SK-N-SH (cell line): ENCODE measurements at regions not wholly inside any gene's neighbourhood (a gene's known extent, or its start where the extent isn't known, plus 50 kb on each side); places are given as distances from the start of the nearest gene placed in this dataset.

Source experiments
- EZH2phosphoT487 ChIP-seq: fragments of 200-600 bp; sonication (generic); IDR thresholded peaks from 2 replicates; pipeline ENCODE4 v1.6.1; 2017; ENCODE audit warnings: low read depth, mixed run types, mild to moderate bottlenecking, antibody characterized with exemption, moderate library complexity, borderline replicate concordance
- POLR2AphosphoS5 ChIP-seq: IDR thresholded peaks from 2 replicates; pipeline ENCODE4 v1.6.1; 2012; ENCODE audit warnings: low read depth, low read length
- RXRA ChIP-seq: IDR thresholded peaks from 2 replicates; pipeline ENCODE4 v1.4.0; 2012; ENCODE audit warnings: low read depth, mild to moderate bottlenecking, borderline replicate concordance
- SIN3A ChIP-seq: IDR thresholded peaks from 2 replicates; pipeline ENCODE4 v1.6.1; 2012; ENCODE audit warnings: low read depth, mild to moderate bottlenecking, low read length, moderate library complexity, borderline replicate concordance
- TAF1 ChIP-seq: IDR thresholded peaks from 2 replicates; pipeline ENCODE4 v1.6.1; 2012; ENCODE audit warnings: low read depth, mild to moderate bottlenecking, low read length, moderate library complexity, borderline replicate concordance
- USF1 ChIP-seq: IDR thresholded peaks from 2 replicates; pipeline ENCODE4 v1.4.0; 2012; ENCODE audit warnings: low read depth, borderline replicate concordance
- TF ChIP-seq, protein P1 (sequence below): IDR thresholded peaks from 2 replicates; pipeline ENCODE4 v1.4.0; 2012; ENCODE audit warnings: low read depth, borderline replicate concordance
- TF ChIP-seq, protein P2 (sequence below): IDR thresholded peaks from 2 replicates; pipeline ENCODE4 v1.4.0; 2012; ENCODE audit warnings: low read depth
- TF ChIP-seq, protein P3 (sequence below): fragments of 200-600 bp; sonication (generic); IDR thresholded peaks from 2 replicates; pipeline ENCODE4 v1.6.1; 2017; ENCODE audit warnings: antibody characterized with exemption, mild to moderate bottlenecking, moderate library complexity

DNA sequence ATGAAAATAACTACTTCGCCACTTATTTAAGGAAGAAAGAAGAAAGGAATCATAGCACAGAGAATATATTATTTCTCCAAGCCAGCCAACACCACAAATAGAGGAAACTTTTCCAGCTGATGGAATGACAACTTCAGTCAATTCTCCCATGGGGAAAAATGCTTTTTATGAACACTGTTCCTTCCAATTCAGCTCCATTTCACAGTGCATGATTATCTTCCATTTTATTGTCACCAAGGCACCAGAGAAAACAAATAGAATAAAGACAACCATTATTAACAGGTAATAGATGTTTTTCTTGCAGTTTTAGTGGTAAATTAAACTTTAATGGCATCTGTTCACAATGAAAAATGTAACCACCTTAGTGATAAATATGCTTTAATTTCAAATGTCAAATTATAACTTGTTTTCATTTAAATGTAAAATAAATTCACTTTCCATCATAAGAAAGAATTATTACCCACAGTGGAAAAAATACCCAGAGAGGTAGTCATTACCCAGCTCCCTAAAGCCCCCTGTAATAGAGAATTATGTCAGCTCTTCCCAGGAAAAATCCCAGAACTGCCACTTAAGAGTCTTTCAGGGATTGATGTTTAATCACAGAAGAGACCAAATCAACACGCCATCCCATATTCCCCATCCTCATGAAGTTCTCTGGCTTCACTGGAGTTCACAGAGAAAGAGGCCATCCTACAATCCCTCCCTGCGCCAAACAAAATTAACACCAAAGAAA, 828.3 kb upstream of the TMEM132C start:
- TF ChIP-seq TAF1 (no peak), RXRA (no peak), EZH2phosphoT487 (no peak), SIN3A (no peak), POLR2AphosphoS5 (no peak), USF1 (no peak)
- TF ChIP-seq, protein P1, sequence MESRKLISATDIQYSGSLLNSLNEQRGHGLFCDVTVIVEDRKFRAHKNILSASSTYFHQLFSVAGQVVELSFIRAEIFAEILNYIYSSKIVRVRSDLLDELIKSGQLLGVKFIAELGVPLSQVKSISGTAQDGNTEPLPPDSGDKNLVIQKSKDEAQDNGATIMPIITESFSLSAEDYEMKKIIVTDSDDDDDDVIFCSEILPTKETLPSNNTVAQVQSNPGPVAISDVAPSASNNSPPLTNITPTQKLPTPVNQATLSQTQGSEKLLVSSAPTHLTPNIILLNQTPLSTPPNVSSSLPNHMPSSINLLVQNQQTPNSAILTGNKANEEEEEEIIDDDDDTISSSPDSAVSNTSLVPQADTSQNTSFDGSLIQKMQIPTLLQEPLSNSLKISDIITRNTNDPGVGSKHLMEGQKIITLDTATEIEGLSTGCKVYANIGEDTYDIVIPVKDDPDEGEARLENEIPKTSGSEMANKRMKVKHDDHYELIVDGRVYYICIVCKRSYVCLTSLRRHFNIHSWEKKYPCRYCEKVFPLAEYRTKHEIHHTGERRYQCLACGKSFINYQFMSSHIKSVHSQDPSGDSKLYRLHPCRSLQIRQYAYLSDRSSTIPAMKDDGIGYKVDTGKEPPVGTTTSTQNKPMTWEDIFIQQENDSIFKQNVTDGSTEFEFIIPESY = no peak
- TF ChIP-seq, protein P2, sequence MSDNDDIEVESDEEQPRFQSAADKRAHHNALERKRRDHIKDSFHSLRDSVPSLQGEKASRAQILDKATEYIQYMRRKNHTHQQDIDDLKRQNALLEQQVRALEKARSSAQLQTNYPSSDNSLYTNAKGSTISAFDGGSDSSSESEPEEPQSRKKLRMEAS = no peak
- TF ChIP-seq, protein P3, sequence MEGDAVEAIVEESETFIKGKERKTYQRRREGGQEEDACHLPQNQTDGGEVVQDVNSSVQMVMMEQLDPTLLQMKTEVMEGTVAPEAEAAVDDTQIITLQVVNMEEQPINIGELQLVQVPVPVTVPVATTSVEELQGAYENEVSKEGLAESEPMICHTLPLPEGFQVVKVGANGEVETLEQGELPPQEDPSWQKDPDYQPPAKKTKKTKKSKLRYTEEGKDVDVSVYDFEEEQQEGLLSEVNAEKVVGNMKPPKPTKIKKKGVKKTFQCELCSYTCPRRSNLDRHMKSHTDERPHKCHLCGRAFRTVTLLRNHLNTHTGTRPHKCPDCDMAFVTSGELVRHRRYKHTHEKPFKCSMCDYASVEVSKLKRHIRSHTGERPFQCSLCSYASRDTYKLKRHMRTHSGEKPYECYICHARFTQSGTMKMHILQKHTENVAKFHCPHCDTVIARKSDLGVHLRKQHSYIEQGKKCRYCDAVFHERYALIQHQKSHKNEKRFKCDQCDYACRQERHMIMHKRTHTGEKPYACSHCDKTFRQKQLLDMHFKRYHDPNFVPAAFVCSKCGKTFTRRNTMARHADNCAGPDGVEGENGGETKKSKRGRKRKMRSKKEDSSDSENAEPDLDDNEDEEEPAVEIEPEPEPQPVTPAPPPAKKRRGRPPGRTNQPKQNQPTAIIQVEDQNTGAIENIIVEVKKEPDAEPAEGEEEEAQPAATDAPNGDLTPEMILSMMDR = no peak
